Mesothelial cell of epicardium (in vitro differentiated cells): ENCODE measurements at regions not wholly inside any gene's neighbourhood (a gene's known extent, or its start where the extent isn't known, plus 50 kb on each side); places are given as distances from the start of the nearest gene placed in this dataset.

Source experiments
- DNase-seq, 2 experiments: peaks; one replicate each; pipeline ENCODE4 v3.0.0; 2021; ENCODE audit warnings: low spot score in 2 of 2; ENCODE audit not compliant: unreplicated experiment in 2 of 2
- H3K27ac Mint-ChIP-seq: 2 replicates; pipeline ENCODE4 v1.8.0; 2021; ENCODE audit warnings: mixed read lengths
- H3K27me3 Mint-ChIP-seq: 2 replicates; pipeline ENCODE4 v1.8.0; 2021; ENCODE audit warnings: low read depth, mixed read lengths
- H3K36me3 Mint-ChIP-seq: 2 replicates; pipeline ENCODE4 v1.8.0; 2021; ENCODE audit warnings: mixed read lengths
- H3K4me1 Mint-ChIP-seq: 2 replicates; pipeline ENCODE4 v1.8.0; 2021; ENCODE audit warnings: mixed read lengths
- H3K4me3 Mint-ChIP-seq: 2 replicates; pipeline ENCODE4 v1.8.0; 2021; ENCODE audit warnings: mild to moderate bottlenecking, moderate library complexity, mixed read lengths
- H3K9me3 Mint-ChIP-seq: 2 replicates; pipeline ENCODE4 v1.8.0; 2021; ENCODE audit warnings: mixed read lengths
- TF ChIP-seq, protein P1 (sequence below): fragments of 200-600 bp; sonication (generic); IDR thresholded peaks from one replicate; pipeline ENCODE4 v1.5.0; 2021; ENCODE audit warnings: antibody characterized with exemption; ENCODE audit not compliant: unreplicated experiment

DNA sequence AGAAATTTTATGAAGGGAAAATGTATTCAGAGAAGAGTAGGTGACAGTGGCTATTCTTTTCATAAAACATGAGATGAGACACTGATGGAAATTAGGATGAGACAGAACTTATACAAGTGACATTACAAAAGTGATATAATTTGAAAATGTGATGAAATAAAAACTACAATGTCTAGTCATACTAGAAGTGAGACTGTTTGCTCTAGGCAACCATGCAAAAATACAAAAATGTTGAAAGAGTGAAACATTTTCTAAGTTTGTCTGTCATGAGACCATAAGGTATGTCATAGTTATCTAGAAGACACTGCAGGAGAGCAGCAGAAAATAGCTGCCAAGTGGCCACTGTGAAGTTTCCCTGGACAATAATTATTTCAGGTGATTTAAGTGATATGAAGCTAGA, 459.5 kb downstream of the DIPK2A start:
- Mint-ChIP-seq H3K36me3 (no peaks in the 10 kb centered on the region), H3K9me3 (peaks cover 4% of the 10 kb centered on the region), H3K4me1 (peaks cover 7% of the 10 kb centered on the region), H3K27me3 (no peaks in the 10 kb centered on the region), H3K27ac (no peak overlapping the region), H3K4me3 (no peak overlapping the region)
- DNase-seq = no peak
- TF ChIP-seq, protein P1, sequence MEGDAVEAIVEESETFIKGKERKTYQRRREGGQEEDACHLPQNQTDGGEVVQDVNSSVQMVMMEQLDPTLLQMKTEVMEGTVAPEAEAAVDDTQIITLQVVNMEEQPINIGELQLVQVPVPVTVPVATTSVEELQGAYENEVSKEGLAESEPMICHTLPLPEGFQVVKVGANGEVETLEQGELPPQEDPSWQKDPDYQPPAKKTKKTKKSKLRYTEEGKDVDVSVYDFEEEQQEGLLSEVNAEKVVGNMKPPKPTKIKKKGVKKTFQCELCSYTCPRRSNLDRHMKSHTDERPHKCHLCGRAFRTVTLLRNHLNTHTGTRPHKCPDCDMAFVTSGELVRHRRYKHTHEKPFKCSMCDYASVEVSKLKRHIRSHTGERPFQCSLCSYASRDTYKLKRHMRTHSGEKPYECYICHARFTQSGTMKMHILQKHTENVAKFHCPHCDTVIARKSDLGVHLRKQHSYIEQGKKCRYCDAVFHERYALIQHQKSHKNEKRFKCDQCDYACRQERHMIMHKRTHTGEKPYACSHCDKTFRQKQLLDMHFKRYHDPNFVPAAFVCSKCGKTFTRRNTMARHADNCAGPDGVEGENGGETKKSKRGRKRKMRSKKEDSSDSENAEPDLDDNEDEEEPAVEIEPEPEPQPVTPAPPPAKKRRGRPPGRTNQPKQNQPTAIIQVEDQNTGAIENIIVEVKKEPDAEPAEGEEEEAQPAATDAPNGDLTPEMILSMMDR = no peak

GRCh38 chr3:144433006-144433405, 461.4 kb downstream of the DIPK2A start:
- Mint-ChIP-seq H3K27ac (no peak overlapping the region), H3K4me1 (peaks cover 7% of the 10 kb centered on the region), H3K9me3 (peaks cover 10% of the 10 kb centered on the region), H3K27me3 (no peaks in the 10 kb centered on the region), H3K4me3 (no peak overlapping the region), H3K36me3 (no peaks in the 10 kb centered on the region)
- no peak for DNase-seq
- TF ChIP-seq, protein P1 = no peak

DNA sequence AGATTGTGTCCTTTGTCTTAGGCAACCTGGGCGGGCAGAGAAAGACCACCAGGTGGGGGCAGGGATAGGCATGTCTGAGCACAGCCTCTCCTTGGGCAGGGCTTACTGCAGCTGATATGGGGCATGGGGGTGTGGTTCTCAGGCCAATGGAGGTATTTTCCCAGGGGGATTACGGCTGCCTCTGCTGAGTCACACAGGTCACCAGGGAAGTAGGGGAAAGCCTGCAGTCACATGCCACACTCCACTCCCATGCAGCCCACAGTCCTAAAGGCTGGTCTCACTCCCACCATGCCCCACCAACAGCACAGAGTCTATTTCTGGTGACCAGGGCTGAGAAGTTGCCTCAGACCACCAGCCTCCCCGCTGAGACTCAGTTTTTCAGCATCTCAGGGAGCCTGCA, 466.4 kb downstream of the DIPK2A start:
- Mint-ChIP-seq H3K9me3 (peaks cover 15% of the 10 kb centered on the region), H3K4me3 (no peak overlapping the region), H3K27me3 (no peaks in the 10 kb centered on the region), H3K36me3 (no peaks in the 10 kb centered on the region), H3K27ac (no peak overlapping the region), H3K4me1 (peaks cover 2% of the 10 kb centered on the region)
- TF ChIP-seq, protein P1 = no peak
- DNase-seq = no peak

DNA sequence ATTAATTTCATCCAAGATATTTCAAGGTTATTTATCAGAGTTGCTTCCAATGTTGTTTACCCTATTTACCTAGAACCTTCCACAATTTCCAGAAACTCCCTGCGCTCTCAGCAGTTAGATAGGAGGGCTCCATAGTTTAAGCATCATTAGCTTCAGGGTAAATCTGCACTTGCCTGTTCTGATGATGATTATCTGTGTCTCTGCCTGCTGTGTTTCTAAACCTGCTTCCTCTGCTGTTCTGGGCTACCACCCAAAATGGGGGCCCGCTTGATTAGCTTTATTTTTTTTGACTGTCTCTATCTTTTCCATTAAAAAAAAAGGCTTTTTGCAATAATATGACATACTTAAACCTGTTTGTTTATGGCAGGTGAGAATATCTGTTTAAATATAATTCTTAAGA, 472.4 kb downstream of the DIPK2A start:
- no peak overlapping the region for H3K4me3 Mint-ChIP-seq
- H3K36me3 Mint-ChIP-seq = no peaks in the 10 kb centered on the region
- H3K27me3 Mint-ChIP-seq = no peaks in the 10 kb centered on the region
- TF ChIP-seq, protein P1 = no peak
- H3K4me1 Mint-ChIP-seq = peaks cover 2% of the 10 kb centered on the region
- DNase-seq = no peak
- no peak overlapping the region for H3K27ac Mint-ChIP-seq
- H3K9me3 Mint-ChIP-seq = no peaks in the 10 kb centered on the region

GRCh38 chr3:144444546-144444945, 472.9 kb downstream of the DIPK2A start:
- H3K4me1 Mint-ChIP-seq = peaks cover 2% of the 10 kb centered on the region
- H3K9me3 Mint-ChIP-seq = no peaks in the 10 kb centered on the region
- no peak for DNase-seq
- H3K36me3 Mint-ChIP-seq = no peaks in the 10 kb centered on the region
- H3K27me3 Mint-ChIP-seq = no peaks in the 10 kb centered on the region
- H3K4me3 Mint-ChIP-seq = no peak overlapping the region
- TF ChIP-seq, protein P1 = no peak
- no peak overlapping the region for H3K27ac Mint-ChIP-seq

GRCh38 chr3:144455841-144456440, 484.3 kb downstream of the DIPK2A start:
- H3K27me3 Mint-ChIP-seq = no peaks in the 10 kb centered on the region

More at GRCh38 chr3:144455841-144456440, 484.3 kb downstream of the DIPK2A start:
- Mint-ChIP-seq H3K27ac (no peak overlapping the region), H3K9me3 (no peaks in the 10 kb centered on the region), H3K4me1 (no peaks in the 10 kb centered on the region), H3K4me3 (no peak overlapping the region), H3K36me3 (no peaks in the 10 kb centered on the region)
- TF ChIP-seq, protein P1 = no peak
- no peak for DNase-seq
